Brain microvascular endothelial cell (primary cell): ENCODE measurements at regions not wholly inside any gene's neighbourhood (a gene's known extent, or its start where the extent isn't known, plus 50 kb on each side); places are given as distances from the start of the nearest gene placed in this dataset.
A peak's percentile ranks its signal among the peaks of the same experiment; 100 is the strongest.

Experiments used
- DNase-seq: peaks from one replicate; pipeline ENCODE4 v3.0.0-alpha.2; 2020
- H3K27ac ChIP-seq: fragments of 250-450 bp; sonication (Bioruptor Pico); 2 replicates; pipeline ENCODE4 v1.5.1; 2020; ENCODE audit warnings: mild to moderate bottlenecking, moderate library complexity
- H3K27me3 ChIP-seq: fragments of 250-450 bp; sonication (Bioruptor Pico); replicated peaks from 2 replicates; pipeline ENCODE4 v1.5.1; 2020; ENCODE audit warnings: mild to moderate bottlenecking
- H3K36me3 ChIP-seq: fragments of 250-450 bp; sonication (Bioruptor Pico); replicated peaks from 2 replicates; pipeline ENCODE4 v1.5.1; 2020; ENCODE audit warnings: mild to moderate bottlenecking
- H3K4me3 ChIP-seq: 2 replicates; pipeline ENCODE4 v1.5.1; 2011; ENCODE audit warnings: low read depth, mild to moderate bottlenecking, control low read depth, low read length, moderate library complexity
- in situ Hi-C: cut with HindIII; loops from 2 replicates; pipeline ENCODE4 v1.10.0; 2017; ENCODE audit warnings: low sequenced_read_pairs, low pct_ligation_motif_present
- TF ChIP-seq, protein P1 (sequence below): IDR thresholded peaks from 2 replicates; pipeline ENCODE4 v1.5.1; 2011; ENCODE audit warnings: low read depth, mild to moderate bottlenecking, moderate library complexity, low read length, control low read depth, inconsistent platforms; ENCODE audit errors: missing control alignments

DNA sequence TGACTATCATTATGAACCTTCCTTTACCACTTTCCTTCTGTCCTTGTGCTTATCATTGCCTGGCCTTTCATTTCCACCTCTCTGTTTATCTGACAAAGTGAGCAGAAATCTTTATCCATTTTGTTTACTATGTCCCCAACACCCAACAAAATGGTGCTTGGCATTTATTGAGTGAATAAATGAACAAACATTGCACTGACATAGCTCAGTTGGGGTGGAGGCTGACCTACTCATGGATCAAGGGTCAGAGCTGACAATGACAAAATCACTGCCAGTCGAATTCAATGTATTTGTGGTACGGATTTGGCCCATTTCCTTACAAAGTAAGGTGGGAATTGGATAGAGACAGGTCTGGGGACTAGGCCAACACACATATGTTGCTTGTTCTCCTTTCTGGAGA, 257.4 kb upstream of the PLXNA2 start:
- Histone ChIP-seq H3K27me3 (no peaks in the 10 kb centered on the region), H3K4me3 (no peak overlapping the region), H3K36me3 (no peaks in the 10 kb centered on the region), H3K27ac (no peak overlapping the region)
- no peak for DNase-seq
- TF ChIP-seq, protein P1, sequence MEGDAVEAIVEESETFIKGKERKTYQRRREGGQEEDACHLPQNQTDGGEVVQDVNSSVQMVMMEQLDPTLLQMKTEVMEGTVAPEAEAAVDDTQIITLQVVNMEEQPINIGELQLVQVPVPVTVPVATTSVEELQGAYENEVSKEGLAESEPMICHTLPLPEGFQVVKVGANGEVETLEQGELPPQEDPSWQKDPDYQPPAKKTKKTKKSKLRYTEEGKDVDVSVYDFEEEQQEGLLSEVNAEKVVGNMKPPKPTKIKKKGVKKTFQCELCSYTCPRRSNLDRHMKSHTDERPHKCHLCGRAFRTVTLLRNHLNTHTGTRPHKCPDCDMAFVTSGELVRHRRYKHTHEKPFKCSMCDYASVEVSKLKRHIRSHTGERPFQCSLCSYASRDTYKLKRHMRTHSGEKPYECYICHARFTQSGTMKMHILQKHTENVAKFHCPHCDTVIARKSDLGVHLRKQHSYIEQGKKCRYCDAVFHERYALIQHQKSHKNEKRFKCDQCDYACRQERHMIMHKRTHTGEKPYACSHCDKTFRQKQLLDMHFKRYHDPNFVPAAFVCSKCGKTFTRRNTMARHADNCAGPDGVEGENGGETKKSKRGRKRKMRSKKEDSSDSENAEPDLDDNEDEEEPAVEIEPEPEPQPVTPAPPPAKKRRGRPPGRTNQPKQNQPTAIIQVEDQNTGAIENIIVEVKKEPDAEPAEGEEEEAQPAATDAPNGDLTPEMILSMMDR, result no peak
- in situ Hi-C loops, result no loop called here

- TF ChIP-seq, protein P1, result no peak
- no peaks in the 10 kb centered on the region for H3K36me3 ChIP-seq
- DNase-seq, result no peak
- H3K27ac ChIP-seq, result no peak overlapping the region
- in situ Hi-C loops, result no loop called here
- H3K27me3 ChIP-seq, result no peaks in the 10 kb centered on the region
- no peak overlapping the region for H3K4me3 ChIP-seq
Observed at GRCh38 chr1:208503787-208504186, 259.6 kb upstream of the PLXNA2 start.

DNA sequence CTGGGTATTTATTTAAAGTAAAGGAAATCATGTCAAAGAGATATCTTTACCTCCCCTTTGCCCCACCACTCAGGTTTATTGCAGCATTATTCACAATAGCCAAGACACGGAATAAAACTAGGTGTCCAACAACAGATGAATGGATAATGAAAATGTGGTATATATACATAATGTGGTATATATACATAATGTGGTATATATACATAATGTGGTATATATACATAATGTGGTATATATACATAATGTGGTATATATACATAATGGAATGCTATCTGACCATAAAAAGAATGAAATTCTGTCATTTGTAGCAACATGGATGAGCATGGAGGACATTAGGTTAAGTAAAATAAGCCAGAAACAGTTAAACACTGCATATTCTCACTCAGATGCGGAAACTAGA, 262.6 kb upstream of the PLXNA2 start:
- TF ChIP-seq, protein P1, result no peak
- DNase-seq, result no peak
- no peak overlapping the region for H3K4me3 ChIP-seq
- no peak overlapping the region for H3K27ac ChIP-seq
- H3K36me3 ChIP-seq, result no peaks in the 10 kb centered on the region
- in situ Hi-C loops, result no loop called here
- no peaks in the 10 kb centered on the region for H3K27me3 ChIP-seq

DNA sequence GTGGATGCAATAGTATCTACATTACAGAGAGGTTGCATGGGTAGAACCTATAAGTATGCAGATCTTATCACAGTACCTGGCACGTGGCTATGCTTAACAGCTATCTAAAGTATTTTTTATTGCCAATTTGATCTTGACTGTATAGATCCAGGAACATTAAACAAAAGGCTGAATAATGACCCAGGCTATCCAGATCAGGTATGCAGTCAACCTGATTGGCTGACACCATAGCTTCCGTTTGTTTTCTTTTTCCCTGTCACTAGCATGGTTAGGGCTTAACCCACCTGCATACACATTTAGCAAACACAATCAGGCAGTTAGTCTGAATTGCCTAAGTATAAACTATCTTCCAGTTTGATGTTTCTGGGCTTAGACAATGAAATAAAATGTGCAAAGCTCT, 264.9 kb upstream of the PLXNA2 start:
- no peak overlapping the region for H3K27ac ChIP-seq
- no peak overlapping the region for H3K4me3 ChIP-seq
- H3K36me3 ChIP-seq, result no peaks in the 10 kb centered on the region
- TF ChIP-seq, protein P1, result no peak
- H3K27me3 ChIP-seq, result no peaks in the 10 kb centered on the region
- in situ Hi-C loops, result no loop called here
- DNase-seq, result no peak

DNA sequence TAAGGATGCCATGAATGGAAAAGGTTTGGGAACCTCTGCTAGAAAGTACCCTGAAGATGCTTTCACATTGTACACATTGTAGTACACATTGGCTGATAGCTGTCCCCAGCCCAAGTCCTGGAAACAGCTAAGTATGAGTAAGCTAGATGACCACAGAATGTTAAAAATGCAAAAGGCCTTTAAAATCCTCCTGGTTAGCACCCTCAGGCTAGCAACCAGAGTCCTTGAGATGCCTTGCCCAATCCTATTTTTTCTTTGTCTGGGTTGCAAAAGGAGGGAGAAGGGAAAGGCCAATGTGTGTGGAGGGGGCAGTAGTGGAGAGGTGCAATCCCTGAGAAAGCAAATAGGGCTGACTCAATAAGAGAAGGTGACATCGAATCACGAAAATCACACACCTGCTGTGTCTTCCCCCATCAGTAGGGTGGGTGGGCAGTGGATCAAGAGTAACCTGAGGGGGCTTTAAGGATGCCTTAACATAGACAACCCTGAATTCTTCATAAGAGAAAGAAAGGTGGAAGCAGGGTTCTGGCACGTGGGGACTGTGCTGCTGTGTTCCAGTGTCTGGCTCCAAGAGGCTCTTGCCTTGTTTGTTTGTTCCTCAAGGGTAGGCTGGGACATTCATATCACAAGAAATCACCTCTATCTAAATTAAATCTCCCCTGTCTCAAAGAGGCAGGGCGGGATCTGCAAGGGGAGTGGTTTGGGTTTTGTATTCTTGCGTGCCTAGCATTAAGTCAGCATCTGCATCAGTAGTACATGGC, 266.2 kb upstream of the PLXNA2 start:
- H3K4me3 ChIP-seq, result no peak overlapping the region
- DNase-seq, result peak; percentile 14
- in situ Hi-C loops, result no loop called here
- no peak overlapping the region for H3K27ac ChIP-seq
- H3K27me3 ChIP-seq, result no peaks in the 10 kb centered on the region
- H3K36me3 ChIP-seq, result no peaks in the 10 kb centered on the region
- TF ChIP-seq, protein P1, result no peak
